ENCODE measurements at regions not wholly inside any gene's neighbourhood (a gene's known extent, or its start where the extent isn't known, plus 50 kb on each side); places are given as distances from the start of the nearest gene placed in this dataset.
"Not testable (repeated sequence)": the region's sequence is repeated elsewhere in the genome, so short reads cannot be mapped to it uniquely, and the experiment has no call there.

DNA sequence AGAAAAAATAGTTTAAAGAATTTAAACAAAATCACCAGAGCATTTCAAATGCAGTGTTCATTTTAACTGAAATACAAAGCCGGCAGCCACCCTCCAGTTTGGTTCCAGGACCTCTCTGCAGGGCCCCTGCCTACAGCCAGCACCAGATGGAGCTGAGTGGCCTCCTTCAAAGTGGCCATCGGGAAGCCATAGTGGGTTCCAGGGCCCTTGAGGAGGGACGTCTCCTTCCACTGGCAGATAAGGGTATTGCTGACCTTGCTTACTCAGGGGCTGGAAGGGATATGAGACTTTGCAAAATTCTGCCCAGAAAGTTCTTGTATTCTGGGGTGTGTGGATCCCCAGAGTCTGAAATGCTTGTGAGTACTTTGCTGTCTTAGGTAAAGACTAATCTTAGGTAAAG is 205.2 kb upstream of the APCDD1 start:
- Histone ChIP-seq H3K9me3 (ENCODE audit: control insufficient read depth, low read depth, low read length) (no peaks in the 10 kb centered on the region), H3K27me3 (ENCODE audit: control insufficient read depth, insufficient read depth, low read length) (no peaks in the 10 kb centered on the region), H3K36me3 (ENCODE audit: control insufficient read depth, low read depth, low read length) (no peaks in the 10 kb centered on the region), H3K27ac (ENCODE audit: low read length) (no peak overlapping the region), H3K4me3 (ENCODE audit: low read length) (no peak overlapping the region), H3K9ac (ENCODE audit: low read length) (no peak overlapping the region), H3K4me1 (ENCODE audit: control insufficient read depth, low read depth, low read length) (no peaks in the 10 kb centered on the region)

DNA sequence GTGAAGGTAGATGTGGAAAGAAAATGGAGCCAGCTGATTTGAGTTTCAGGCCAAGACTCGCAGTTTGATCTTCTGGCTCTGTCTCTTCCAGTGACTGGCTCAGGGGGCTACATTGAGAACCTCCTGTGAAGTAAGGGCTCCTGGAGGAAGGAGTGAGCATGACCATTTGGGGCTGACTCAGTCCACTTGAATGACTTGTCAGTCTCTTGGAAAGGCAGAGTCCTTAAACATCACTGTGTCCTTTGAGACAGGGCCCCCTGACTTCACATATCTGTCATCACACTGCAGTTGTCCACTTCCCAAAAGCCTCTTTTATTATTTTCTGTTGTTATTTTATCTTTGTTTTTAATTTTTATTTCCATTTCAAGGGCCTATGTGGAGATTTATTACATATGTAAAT is 204.6 kb upstream of the APCDD1 start:
- no peaks in the 10 kb centered on the region for H3K27me3 ChIP-seq (ENCODE audit: control insufficient read depth, insufficient read depth, low read length)
- H3K9me3 ChIP-seq (ENCODE audit: control insufficient read depth, low read depth, low read length), result no peaks in the 10 kb centered on the region
- no peak overlapping the region for H3K9ac ChIP-seq (ENCODE audit: low read length)
- no peaks in the 10 kb centered on the region for H3K4me1 ChIP-seq (ENCODE audit: control insufficient read depth, low read depth, low read length)
- H3K36me3 ChIP-seq (ENCODE audit: control insufficient read depth, low read depth, low read length), result no peaks in the 10 kb centered on the region
- no peak overlapping the region for H3K27ac ChIP-seq (ENCODE audit: low read length)
- H3K4me3 ChIP-seq (ENCODE audit: low read length), result no peak overlapping the region

DNA sequence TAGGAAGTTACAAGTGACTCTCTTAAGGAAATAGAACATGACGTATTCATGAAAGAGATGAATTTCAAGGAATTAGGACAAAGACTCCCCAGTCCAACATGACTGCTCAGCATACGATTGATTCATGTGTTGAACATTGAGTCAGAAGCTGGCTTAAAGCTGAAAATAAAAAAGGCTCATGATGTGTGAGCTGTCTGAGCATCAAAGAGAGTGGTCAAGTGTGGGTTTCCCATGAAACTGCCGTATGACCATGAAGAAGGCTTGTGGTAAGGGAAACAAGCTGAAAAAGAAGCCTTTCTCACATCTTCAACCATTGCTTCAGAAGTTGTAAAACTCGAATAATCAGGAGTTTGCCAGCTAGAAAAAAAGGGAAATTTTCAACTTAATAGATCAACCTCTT is 201.9 kb upstream of the APCDD1 start:
- no peaks in the 10 kb centered on the region for H3K4me1 ChIP-seq (ENCODE audit: control insufficient read depth, low read depth, low read length)
- no peak overlapping the region for H3K9ac ChIP-seq (ENCODE audit: low read length)
- H3K27ac ChIP-seq (ENCODE audit: low read length), result no peak overlapping the region
- no peak overlapping the region for H3K4me3 ChIP-seq (ENCODE audit: low read length)
- no peaks in the 10 kb centered on the region for H3K36me3 ChIP-seq (ENCODE audit: control insufficient read depth, low read depth, low read length)
- H3K27me3 ChIP-seq (ENCODE audit: control insufficient read depth, insufficient read depth, low read length), result no peaks in the 10 kb centered on the region
- no peaks in the 10 kb centered on the region for H3K9me3 ChIP-seq (ENCODE audit: control insufficient read depth, low read depth, low read length)

DNA sequence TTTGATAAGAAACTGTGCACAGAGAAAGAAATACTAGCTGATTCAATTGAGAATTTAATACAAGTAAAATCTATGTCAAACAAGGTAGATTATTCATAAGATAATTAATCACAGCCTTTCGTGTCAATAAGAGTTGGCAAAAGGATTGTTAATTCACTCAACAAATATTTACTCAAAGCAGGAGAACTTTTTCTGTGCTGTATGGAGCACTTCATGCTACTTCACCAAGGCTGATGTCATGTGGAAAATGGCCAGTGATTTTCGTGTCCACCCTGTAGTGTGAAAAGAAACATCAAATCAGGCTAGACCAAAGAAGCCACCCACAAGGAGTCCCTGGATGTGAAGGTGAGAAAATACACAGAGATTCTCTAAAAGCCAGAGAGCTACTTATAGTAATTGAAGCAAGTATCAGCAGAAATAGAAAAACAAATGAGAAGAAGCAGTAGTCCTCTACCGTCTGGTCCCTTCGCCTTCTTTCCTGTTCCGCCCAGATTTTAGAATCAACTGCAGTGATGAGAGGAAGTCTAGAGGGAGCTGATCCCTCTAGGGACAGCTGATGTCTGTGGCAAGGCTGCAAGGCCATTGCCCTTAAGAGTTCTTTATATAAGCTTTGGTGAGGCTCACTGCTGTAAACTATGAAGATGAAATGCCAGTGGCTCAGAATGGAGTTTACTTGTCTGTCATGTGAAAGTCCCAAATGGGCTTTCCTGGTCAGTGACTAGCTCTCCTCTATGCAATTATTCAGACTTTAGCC is 201.3 kb upstream of the APCDD1 start:
- Histone ChIP-seq H3K9me3 (ENCODE audit: control insufficient read depth, low read depth, low read length) (no peaks in the 10 kb centered on the region), H3K36me3 (ENCODE audit: control insufficient read depth, low read depth, low read length) (no peaks in the 10 kb centered on the region), H3K4me1 (ENCODE audit: control insufficient read depth, low read depth, low read length) (no peaks in the 10 kb centered on the region), H3K27me3 (ENCODE audit: control insufficient read depth, insufficient read depth, low read length) (no peaks in the 10 kb centered on the region), H3K9ac (ENCODE audit: low read length) (no peak overlapping the region), H3K4me3 (ENCODE audit: low read length) (no peak overlapping the region), H3K27ac (ENCODE audit: low read length) (no peak overlapping the region)

DNA sequence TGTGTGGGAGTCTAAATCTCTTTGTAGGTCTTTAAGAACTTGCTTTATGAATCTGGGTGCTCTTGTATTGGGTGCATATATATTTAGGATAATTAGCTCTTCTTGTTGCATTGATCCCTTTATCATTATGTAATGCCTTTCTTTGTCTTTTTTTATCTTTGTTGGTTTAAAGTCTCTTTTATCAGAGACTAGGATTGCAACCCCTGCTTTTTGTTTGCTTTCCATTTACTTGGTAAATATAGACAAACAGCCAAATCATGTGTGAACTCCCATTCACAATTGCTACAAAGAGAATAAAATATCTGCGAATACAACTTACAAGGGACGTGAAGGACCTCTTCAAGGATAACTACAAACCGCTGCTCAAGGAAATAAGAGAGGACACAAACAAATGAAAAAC is 198.2 kb upstream of the APCDD1 start:
- not testable (repeated sequence) for H3K27me3 ChIP-seq (ENCODE audit: control insufficient read depth, insufficient read depth, low read length); H3K4me1 ChIP-seq (ENCODE audit: control insufficient read depth, low read depth, low read length); H3K36me3 ChIP-seq (ENCODE audit: control insufficient read depth, low read depth, low read length); H3K27ac ChIP-seq (ENCODE audit: low read length); H3K4me3 ChIP-seq (ENCODE audit: low read length); H3K9me3 ChIP-seq (ENCODE audit: control insufficient read depth, low read depth, low read length); H3K9ac ChIP-seq (ENCODE audit: low read length)

DNA sequence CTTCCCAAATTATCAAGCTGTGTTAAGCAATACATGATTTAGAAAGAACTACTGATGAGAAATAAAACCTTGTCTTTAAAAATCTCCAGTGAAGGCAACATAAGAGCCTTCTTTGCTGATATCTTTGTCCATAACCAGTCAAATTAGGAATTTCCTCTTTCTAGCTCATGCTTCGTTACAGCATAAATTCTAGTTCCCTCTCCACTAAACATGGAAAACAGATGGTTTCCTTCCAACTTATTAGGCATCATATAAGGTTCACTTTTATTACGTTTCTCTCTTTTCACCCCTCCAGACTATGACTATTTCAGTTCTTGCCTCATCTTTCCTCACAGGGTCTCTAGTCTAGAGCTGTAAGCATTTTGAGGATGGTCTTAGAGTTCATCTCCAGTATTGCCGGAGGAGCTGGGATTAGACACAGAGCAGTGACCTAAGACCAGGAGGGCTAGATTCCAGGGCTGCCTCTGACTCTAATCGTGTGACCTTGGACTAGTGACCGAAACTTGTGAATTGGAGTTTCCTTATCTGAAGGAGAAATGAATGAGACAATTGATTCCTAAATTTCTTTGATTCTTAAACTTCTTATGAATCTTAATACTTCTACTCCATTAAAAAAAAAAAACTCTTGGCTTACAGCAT is 195.5 kb upstream of the APCDD1 start:
- Histone ChIP-seq H3K27me3 (ENCODE audit: control insufficient read depth, insufficient read depth, low read length) (no peaks in the 10 kb centered on the region), H3K27ac (ENCODE audit: low read length) (no peak overlapping the region), H3K9me3 (ENCODE audit: control insufficient read depth, low read depth, low read length) (no peaks in the 10 kb centered on the region)

DNA sequence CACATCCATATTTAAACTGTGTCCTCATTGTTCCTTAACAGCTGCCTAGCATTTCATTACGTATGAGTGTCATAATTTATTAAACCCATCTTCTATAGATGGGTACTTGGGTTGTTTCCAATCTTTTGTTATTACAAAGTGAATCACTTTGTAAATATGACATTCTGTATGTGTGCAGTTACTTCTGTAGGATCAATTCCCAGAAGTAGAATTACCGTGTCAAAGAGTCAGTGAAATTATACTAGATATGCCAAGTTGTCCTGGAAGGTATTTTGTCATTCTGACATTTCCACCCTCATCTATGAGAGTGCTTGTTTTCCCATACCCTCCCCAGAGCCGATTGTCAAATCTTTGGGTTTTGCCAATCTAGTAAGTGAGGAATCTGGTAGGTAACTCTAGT is 194.5 kb upstream of the APCDD1 start:
- no peak overlapping the region for H3K9ac ChIP-seq (ENCODE audit: low read length)
- no peaks in the 10 kb centered on the region for H3K9me3 ChIP-seq (ENCODE audit: control insufficient read depth, low read depth, low read length)
- H3K36me3 ChIP-seq (ENCODE audit: control insufficient read depth, low read depth, low read length), result no peaks in the 10 kb centered on the region
- H3K4me1 ChIP-seq (ENCODE audit: control insufficient read depth, low read depth, low read length), result no peaks in the 10 kb centered on the region
- H3K27me3 ChIP-seq (ENCODE audit: control insufficient read depth, insufficient read depth, low read length), result no peaks in the 10 kb centered on the region
- no peak overlapping the region for H3K4me3 ChIP-seq (ENCODE audit: low read length)
- H3K27ac ChIP-seq (ENCODE audit: low read length), result no peak overlapping the region

More for the DNA sequence above, 195.5 kb upstream of the APCDD1 start:
- H3K9ac ChIP-seq (ENCODE audit: low read length), result no peak overlapping the region
- no peaks in the 10 kb centered on the region for H3K4me1 ChIP-seq (ENCODE audit: control insufficient read depth, low read depth, low read length)
- H3K4me3 ChIP-seq (ENCODE audit: low read length), result no peak overlapping the region
- H3K36me3 ChIP-seq (ENCODE audit: control insufficient read depth, low read depth, low read length), result no peaks in the 10 kb centered on the region

DNA sequence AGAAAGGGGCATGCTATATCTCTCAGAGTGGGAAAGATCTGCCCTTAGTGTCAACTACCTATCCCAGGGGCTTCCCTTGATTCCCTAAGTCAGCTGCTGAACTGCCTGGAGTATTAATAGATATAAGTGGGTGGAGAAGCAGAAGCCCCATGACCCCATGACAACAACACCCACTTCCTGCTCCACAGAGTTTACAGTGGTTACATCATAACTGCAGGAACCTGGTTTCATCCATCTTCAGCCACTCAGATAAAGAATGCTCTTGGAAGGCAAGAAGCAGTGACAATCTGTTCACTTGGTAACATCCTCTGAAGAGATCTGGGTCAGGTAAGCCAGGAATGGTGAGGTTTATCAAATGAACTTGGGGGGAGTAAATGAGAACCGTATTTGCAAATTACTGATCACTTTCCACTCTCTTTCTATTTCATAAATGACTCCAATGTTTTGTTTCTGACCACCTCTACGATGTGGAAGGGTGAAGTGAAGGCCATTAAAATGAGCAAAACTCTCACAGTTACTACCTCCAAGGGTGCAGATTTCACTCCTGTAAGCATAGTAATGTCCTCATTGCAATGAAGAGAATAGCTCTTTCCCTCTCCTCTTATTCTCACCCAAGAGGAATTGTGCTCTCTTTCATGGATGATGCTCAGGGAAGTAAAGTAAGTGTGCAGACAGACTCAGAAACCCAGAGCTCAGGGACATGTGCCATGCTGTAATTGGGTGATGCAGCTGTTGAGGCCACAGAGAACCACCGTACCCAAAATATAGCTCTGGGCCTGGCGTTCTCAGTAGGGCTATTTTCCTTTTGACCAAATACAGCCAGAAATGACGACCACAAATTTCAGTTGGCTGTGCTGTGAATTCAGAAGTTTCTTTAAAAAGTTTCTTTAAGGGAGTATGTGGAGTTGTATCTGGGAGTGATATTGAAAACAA is 192.8 kb upstream of the APCDD1 start:
- Histone ChIP-seq H3K9ac (ENCODE audit: low read length) (no peak overlapping the region), H3K36me3 (ENCODE audit: control insufficient read depth, low read depth, low read length) (no peaks in the 10 kb centered on the region), H3K4me3 (ENCODE audit: low read length) (no peak overlapping the region), H3K27me3 (ENCODE audit: control insufficient read depth, insufficient read depth, low read length) (no peaks in the 10 kb centered on the region), H3K4me1 (ENCODE audit: control insufficient read depth, low read depth, low read length) (no peaks in the 10 kb centered on the region), H3K9me3 (ENCODE audit: control insufficient read depth, low read depth, low read length) (no peaks in the 10 kb centered on the region), H3K27ac (ENCODE audit: low read length) (no peak overlapping the region)

DNA sequence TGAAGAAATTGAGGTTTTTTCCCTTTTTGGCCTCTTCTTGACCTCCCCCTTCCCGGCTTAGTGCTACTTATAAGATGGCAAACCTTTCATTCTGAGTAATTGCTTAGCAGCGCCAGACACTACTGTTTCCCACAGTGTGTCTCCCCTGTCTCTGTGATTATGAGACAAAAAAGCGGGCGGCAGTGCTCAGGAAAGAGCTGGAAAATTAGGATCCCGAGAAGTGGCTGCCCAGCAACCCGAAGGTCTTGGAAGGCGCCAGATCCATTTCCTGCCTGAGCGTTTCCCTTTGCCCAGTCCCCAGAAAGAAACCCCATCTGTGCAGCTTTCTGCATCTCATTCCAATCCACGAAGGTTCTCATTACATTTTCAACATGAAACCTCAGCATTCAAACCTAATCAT is 191.9 kb upstream of the APCDD1 start:
- Histone ChIP-seq H3K9me3 (ENCODE audit: control insufficient read depth, low read depth, low read length) (no peaks in the 10 kb centered on the region), H3K36me3 (ENCODE audit: control insufficient read depth, low read depth, low read length) (no peaks in the 10 kb centered on the region), H3K9ac (ENCODE audit: low read length) (no peak overlapping the region), H3K4me3 (ENCODE audit: low read length) (no peak overlapping the region), H3K27ac (ENCODE audit: low read length) (no peak overlapping the region), H3K27me3 (ENCODE audit: control insufficient read depth, insufficient read depth, low read length) (no peaks in the 10 kb centered on the region), H3K4me1 (ENCODE audit: control insufficient read depth, low read depth, low read length) (no peaks in the 10 kb centered on the region)

DNA sequence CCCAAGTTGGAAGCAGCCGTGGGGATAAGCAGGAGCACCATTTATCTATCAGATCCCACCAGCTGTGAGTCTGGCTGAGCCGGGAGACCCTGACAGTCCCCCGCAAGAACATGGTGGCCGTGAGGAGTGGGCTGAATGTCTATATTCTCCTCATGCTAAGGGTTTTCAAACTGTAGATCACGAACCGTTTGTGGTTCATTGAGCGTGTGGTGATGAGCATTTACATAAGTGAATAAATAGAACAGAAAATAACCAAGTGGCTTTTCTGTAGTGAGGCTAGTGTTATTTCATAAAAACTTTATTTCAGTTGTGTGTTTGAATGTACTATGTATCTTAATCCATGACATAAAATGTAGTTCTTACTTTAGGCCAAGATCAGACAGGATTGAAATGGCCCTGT is 190.2 kb upstream of the APCDD1 start:
- no peak overlapping the region for H3K9ac ChIP-seq (ENCODE audit: low read length)
- no peaks in the 10 kb centered on the region for H3K4me1 ChIP-seq (ENCODE audit: control insufficient read depth, low read depth, low read length)
- no peak overlapping the region for H3K27ac ChIP-seq (ENCODE audit: low read length)
- no peaks in the 10 kb centered on the region for H3K36me3 ChIP-seq (ENCODE audit: control insufficient read depth, low read depth, low read length)
- no peaks in the 10 kb centered on the region for H3K27me3 ChIP-seq (ENCODE audit: control insufficient read depth, insufficient read depth, low read length)
- no peaks in the 10 kb centered on the region for H3K9me3 ChIP-seq (ENCODE audit: control insufficient read depth, low read depth, low read length)
- no peak overlapping the region for H3K4me3 ChIP-seq (ENCODE audit: low read length)

DNA sequence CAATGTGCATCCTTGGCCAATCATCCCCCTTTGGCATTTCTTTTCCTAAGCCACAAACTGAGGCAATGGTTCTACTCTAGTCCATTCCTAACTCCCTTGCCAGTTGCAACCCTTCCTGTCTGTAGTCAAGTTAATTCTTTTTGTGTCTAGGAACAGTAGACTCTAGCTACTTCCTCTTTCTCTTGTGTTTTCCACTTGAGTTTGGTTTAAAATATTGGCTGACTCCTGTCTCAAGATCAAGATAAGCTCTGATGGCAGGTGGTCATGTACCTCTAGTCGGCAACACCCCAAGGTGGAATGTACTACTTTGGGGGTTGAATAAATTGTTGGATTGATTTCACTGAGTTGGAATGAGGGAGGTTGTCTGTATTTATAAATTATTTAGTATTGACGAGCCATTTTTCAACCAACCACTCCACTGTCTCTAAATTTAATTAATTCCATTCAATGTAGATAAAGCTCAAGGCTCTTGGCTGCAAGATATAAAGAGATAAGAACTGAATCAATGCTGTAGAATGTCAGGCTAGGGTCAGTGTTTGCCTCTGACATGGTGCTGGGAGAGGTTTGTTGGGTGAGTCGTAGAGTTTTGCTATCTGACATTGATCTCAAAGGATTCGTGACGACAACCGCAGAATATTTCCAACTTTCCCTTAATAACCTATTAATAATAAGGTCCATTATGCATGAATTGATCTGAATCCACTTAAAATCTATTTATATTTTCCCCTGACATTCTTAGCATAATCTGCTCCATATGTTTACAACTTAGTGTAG is 188.7 kb upstream of the APCDD1 start:
- H3K4me3 ChIP-seq (ENCODE audit: low read length), result no peak overlapping the region
- H3K36me3 ChIP-seq (ENCODE audit: control insufficient read depth, low read depth, low read length), result no peaks in the 10 kb centered on the region
- H3K9me3 ChIP-seq (ENCODE audit: control insufficient read depth, low read depth, low read length), result no peaks in the 10 kb centered on the region
- no peak overlapping the region for H3K27ac ChIP-seq (ENCODE audit: low read length)
- no peaks in the 10 kb centered on the region for H3K4me1 ChIP-seq (ENCODE audit: control insufficient read depth, low read depth, low read length)
- H3K27me3 ChIP-seq (ENCODE audit: control insufficient read depth, insufficient read depth, low read length), result no peaks in the 10 kb centered on the region
- no peak overlapping the region for H3K9ac ChIP-seq (ENCODE audit: low read length)

Measured in iPS-18a (cell line).